CD4-positive, alpha-beta T cell treated with Interleukin-21 for 1 hour (primary cell): ENCODE measurements at regions not wholly inside any gene's neighbourhood (a gene's known extent, or its start where the extent isn't known, plus 50 kb on each side); places are given as distances from the start of the nearest gene placed in this dataset.

ENCODE experiments used
- DNase-seq: peaks from one replicate; pipeline ENCODE4 v3.0.0-alpha.2; 2020

GRCh38 chr12:98308141-98308540, 207.2 kb upstream of the TMPO start:
- no peak for DNase-seq

GRCh38 chr12:98317939-98318899, 197.2 kb upstream of the TMPO start:
- DNase-seq, result no peak

DNA sequence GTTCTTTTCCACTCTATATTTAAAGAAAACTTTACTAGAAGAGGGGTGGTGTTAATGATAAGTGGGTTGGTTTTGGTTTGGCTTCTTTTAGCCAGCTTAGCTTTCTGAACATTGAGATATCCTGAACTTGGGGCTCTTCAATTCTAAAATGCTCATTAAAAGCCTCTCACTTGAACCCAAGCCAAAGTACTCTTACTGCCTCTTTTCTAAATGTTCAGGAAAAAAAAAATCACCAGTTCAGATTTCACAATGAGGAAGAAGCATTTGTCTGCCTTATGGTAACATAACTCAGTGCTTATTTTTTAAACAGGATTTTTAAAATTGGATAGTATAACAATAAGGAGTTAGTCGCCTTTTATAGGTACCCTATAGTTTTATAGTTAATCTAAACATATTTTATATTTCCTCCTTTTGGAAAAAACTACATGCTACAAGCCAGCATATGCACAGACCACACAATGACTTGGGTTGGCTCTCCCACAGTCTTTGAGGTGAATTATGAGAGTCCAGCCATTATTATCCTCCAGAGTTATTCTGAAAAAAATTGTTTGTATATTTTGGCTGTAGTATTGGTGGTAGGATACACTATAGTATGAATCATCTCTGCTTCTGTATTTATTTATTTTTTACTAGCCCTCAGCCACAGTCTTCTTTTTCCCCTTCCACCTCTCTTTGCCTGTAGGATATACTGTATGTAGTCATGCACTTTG, 195.5 kb upstream of the TMPO start:
- no peak for DNase-seq

DNA sequence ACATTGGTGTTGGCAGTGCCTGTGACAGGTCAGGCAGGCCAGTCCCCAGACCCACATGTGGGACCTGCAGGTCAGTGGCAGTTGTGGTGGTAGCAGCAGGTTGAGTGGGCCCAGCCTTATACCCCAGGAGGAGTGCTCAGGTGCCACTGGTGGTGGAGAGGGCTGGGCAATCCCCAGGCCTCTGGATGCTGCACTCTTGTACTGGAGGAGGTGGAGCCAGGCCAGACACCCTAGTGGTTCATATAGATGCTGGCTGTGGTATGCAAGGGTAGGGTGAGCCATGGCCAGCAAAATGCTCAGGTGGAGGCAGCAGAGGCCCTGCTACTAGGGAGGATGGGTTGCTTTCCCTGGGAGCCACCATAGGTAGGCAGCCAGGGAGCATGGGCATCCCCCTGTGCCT, 190.4 kb upstream of the TMPO start:
- no peak for DNase-seq

DNA sequence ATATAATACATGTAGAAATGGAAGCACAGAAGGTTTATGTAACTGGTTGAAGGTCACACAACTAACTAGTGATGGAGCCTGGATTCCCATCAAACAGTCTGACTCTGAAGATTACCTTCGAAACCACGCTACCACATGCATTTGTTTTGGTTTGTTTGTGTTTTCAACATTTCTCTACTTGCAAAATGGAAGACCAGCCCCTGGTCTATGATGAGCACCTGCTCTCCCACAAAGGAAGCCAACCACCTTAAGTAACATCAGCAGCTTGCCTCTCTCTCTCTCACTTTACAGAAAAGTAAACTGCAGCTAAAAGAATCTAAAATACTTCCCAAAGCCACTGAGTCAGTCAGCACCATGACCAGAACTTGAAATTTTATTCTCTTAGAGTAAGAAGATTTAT, 186.9 kb upstream of the TMPO start:
- no peak for DNase-seq

DNA sequence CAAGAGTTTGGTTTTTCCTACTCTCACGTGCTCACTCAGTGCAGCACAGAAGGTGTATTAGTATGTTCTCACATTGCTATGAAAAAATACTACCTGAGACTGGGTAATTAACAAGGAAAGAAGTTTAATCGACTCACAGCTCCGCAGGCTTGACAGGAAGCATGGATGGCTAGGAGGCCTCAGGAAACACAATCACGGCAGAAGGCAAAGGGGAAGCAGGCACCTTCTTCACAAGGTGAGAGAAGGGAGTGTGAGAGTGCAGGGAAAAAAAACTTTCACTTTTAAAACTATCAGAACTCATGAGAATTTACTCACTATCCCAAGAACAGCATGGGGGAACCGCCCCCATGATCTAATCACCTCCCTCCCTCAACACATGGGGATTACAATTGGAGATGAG, 185.8 kb upstream of the TMPO start:
- DNase-seq, result no peak

DNA sequence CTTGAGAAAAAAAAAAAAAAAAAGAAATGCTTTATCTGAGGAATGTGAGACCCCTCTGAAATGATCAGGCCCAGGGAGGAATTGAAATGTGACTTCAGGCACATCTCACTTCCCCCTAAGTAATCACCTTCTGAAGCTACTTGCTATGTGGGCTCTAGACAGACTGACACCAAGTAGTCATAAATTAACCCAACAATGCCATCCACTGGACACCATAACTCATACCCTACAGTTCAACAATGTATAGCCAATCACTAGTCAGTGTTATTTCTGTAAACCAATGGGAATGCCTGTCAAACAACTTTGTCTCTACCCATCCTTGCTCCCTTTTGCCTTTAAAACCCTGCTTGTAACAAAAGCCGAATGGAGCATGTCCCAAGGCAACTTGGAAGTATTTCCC, 182.7 kb upstream of the TMPO start:
- DNase-seq, result no peak

- no peak for DNase-seq
Observed at GRCh38 chr12:98334768-98335167, 180.6 kb upstream of the TMPO start.

DNA sequence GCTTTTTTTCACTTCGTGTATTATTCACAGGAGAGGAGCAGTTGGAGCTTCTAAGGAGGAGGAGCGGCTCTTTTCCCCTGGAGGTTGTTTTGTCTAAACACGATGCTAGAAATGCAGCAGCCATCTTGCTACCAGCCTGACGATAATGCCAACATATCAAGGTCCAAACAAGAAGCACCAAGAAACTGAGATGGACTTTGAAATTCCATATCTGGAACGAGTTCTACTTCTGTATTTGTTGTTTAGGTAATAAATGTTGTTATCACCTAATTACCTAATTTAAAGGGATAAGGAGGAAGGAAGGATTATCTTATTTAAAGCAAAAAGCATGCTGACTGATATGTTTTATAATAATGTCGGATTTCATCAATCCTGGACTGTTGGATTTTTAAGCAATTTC, 174.4 kb upstream of the TMPO start:
- DNase-seq, result no peak

GRCh38 chr12:98341732-98342131, 173.7 kb upstream of the TMPO start:
- no peak for DNase-seq

GRCh38 chr12:98343002-98343567, 172.3 kb upstream of the TMPO start:
- DNase-seq, result no peak

- DNase-seq, result no peak
Observed at GRCh38 chr12:98344046-98344930, 171.1 kb upstream of the TMPO start.

- DNase-seq, result no peak
Observed at GRCh38 chr12:98345308-98345876, 170.0 kb upstream of the TMPO start.

DNA sequence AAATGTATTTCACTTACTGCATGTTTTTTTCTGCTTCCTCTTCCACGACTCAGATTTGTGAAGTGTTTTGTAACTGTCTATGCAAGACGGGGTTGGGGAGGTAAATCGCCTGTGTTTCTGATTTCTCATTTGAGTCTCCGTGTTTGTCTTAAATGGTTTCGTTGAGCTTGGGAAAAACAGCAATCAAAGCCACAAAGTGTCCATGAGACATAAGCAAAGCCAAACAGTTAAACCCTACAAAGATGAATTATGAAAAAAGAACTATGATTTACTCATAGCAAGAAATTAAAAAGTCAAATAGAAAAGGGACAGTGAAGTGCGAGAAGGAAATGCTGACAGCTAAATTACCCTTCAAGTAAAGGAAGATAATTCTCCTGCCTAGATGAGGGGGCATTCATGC, 164.3 kb upstream of the TMPO start:
- DNase-seq, result no peak

DNA sequence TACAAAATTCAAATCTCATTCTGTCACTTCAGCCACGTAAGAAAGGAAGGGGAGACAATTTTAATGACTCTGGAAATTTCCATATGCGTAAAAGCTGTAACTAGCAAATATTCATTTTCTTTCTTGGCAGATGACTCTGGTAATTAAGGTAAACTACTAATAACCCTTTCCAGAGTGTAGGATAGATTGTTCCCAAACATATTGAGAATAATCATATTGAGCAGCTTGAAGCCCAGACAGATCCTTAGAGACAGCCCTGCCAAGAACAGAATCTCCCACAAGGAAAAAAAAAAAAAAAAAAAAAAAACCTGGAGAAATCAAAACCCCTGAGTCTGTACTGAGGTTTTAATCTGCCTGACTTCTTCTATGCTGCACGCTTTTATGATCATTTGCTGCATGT, 163.6 kb upstream of the TMPO start:
- no peak for DNase-seq

DNA sequence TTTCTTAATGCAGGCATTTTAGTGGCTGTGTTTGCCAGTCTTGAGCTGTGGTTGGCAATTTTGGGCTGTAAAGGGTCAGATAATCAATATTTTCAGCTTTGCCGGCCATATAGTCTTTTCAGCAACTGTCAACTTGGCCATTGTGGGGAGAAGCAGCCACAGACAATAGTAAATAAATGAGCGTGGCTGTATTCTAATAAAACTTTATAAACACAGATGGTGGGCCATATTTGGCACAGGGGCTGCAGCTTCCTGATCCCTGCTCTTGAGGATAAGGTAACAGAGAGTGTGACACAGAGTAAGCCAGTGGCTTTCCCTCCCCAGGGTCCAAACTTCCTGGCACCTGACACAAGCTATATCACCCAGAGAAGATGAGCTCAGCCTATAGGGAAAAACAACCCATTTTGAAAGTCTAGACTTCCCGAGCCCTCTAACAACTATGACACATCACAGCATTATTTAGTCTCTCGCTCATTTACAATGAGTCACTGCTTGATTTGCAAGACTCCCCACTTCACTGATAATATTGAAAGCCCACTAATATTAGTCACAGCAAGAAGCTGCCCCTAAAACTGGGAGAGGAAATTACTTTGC, 163.1 kb upstream of the TMPO start:
- DNase-seq, result no peak

DNA sequence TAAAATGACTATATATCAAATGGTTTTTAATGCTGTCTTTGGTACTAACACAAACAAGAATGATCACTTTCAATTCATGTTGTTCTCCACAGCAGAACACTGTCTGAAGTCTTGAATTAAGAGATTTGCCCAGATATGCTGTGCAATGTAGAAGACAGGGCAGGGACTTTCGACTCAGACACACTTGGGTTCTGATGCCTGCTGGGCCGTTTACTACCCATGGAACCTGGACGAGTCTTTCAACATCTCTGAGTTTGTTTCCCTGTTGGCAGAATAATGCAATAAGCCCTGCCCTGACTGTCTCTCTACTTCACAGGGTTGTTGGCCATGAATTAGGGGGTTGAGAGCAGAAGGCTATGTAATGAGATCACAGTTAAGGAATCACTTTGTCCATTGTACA, 162.6 kb upstream of the TMPO start:
- DNase-seq, result no peak

GRCh38 chr12:98354520-98355035, 160.8 kb upstream of the TMPO start:
- DNase-seq, result no peak

GRCh38 chr12:98355322-98355721, 160.1 kb upstream of the TMPO start:
- DNase-seq, result no peak

GRCh38 chr12:98355933-98356332, 159.5 kb upstream of the TMPO start:
- no peak for DNase-seq

- DNase-seq, result no peak
Observed at GRCh38 chr12:98358144-98358543, 157.2 kb upstream of the TMPO start.

DNA sequence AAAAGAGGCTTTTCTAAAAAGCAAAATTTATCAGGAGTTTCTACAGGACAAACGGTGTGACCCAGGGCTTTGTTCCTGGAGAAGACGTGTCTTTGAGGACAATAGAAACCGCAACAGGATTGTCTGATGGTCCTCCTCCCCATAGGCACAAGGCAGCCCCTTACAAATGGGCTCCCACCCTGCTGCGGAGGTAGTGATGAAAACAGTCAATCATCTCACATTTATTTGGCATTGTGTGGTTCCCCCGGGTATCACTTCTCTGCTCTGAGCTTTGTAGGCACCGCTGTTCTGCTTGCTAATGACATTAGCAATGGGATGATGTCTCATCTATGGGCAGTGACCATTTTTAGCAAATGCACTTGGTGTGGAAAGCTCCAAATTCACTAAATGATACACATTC, 155.5 kb upstream of the TMPO start:
- no peak for DNase-seq
